Lower leg skin (tissue), 4 donors: ENCODE measurements at regions not wholly inside any gene's neighbourhood (a gene's known extent, or its start where the extent isn't known, plus 50 kb on each side); places are given as distances from the start of the nearest gene placed in this dataset.
"Not testable (repeated sequence)": the region's sequence is repeated elsewhere in the genome, so short reads cannot be mapped to it uniquely, and the experiment has no call there.

Experiments used
- DNase-seq, 2 donors: peaks; one replicate each; pipeline ENCODE4 v3.0.0-alpha.2; 2019; ENCODE audit warnings: low spot score in 2 of 2
- H3K4me3 ChIP-seq: fragments of 200-600 bp; sonication (generic); 2 replicates; pipeline ENCODE4 v1.5.1; 2017; ENCODE audit warnings: mild to moderate bottlenecking, low read depth; ENCODE audit not compliant: poor library complexity, severe bottlenecking
- CTCF ChIP-seq, 3 donors: fragments of 450-650 bp; IDR thresholded peaks; one replicate each; pipeline ENCODE4 v1.5.1; 2016; ENCODE audit warnings: antibody characterized with exemption in 3 of 3, mild to moderate bottlenecking in 3 of 3, moderate library complexity in 2 of 3
- POLR2A ChIP-seq, 2 donors: fragments of 450-650 bp; IDR thresholded peaks; one replicate each; pipeline ENCODE4 v1.6.1; 2016 to 2017; ENCODE audit warnings: antibody characterized with exemption in 2 of 2, mild to moderate bottlenecking in 1 of 2, moderate library complexity in 1 of 2
- WGBS, 2 donors: methylation state at CpG; one replicate each; pipeline ENCODE4 v1.1.5; 2018; 5-methylcytosine and 5-hydroxymethylcytosine counted together
- intact Hi-C: fragments of 100-400 bp; cut with DNase I; formaldehyde crosslinking; loops from one replicate; pipeline ENCODE4 v1.15.0; 2023; ENCODE audit warnings: low total_unique reads

DNA sequence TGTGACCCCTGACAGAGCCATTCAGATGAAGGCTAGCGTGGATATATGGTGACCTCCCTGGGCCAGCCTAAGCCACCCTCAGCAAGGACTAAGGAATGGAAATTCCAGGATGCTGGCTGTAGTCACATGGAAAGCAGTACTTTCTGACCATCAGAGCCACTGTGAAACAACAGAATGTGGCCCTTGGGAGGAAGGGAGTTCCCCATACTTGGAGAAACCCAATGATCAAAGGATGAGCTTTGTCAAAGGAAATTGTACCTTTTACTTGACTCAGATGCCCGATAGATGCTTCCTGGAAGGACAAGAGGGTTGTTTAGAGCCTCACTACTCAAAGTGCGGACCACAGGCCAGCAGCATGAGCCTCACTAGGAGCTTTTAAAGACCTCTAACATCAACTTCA is 484.5 kb upstream of the PROK2 start:
- intact Hi-C loops = no loop called here
- DNase-seq = no peak
- WGBS, 2 donors = 77 to 92% methylated on average over 3 of the region's 3 CpGs
- H3K4me3 ChIP-seq = no peak overlapping the region
- TF ChIP-seq POLR2A (IDR thresholded peaks at IDR 0.05) = no peak
- no peak for TF ChIP-seq CTCF (IDR thresholded peaks at IDR 0.05)

GRCh38 chr3:72266921-72267524 is 482.1 kb upstream of the PROK2 start:
- H3K4me3 ChIP-seq, DNase-seq, intact Hi-C loops: not testable (repeated sequence)
- WGBS, 2 donors = 89 to 91% methylated on average over 7 of the region's 7 CpGs

GRCh38 chr3:72266016-72266370 is 481.0 kb upstream of the PROK2 start:
- TF ChIP-seq CTCF (IDR thresholded peaks at IDR 0.05) = no peak
- no peak for TF ChIP-seq POLR2A (IDR thresholded peaks at IDR 0.05)
- DNase-seq = no peak
- whole genome bisulfite sequencing, 2 donors = 66 to 79% methylated on average over 3 of the region's 3 CpGs
- no peak overlapping the region for H3K4me3 ChIP-seq
- intact Hi-C loops = no loop called here

DNA sequence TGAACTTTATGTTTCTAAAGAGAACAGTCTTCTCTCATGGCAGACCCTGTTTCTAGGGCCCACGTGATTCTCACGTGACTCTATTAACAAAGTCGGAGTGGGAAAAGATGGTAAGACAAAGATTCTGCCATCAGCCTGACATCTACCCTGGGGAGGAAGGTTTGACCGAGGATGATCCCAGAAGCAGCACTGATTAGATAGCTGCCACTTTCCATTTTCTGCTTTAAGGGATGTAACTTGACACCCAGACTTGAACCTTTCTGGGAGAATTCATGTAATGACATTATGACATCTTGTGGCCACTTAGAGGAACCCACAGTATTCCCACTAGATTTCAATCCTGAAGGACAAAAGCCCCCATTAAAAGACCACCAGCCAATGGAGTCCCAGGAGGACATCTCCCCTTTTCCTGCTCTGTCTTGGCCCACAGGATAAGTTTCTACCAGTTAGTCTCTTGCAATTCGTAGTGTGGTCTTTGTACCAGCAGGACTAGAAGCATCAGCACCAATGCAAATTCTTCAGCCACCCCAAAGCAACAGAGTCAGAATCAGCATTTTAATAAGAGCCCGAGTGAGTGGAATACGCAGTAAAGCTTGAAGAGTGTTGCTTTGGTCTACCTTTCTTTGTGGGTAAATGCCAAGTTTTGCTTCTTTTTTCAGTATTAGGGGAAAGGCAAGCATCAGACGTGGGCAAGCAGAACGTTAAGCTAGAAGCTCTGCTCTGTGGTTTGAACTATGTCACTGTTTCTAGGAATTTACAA is 480.5 kb upstream of the PROK2 start:
- 62 to 76% methylated on average over 9 of the region's 9 CpGs for WGBS, 2 donors
- H3K4me3 ChIP-seq = no peak overlapping the region
- DNase-seq = no peak
- no peak for TF ChIP-seq CTCF (IDR thresholded peaks at IDR 0.05)
- intact Hi-C loops = no loop called here

- H3K4me3 ChIP-seq = no peak overlapping the region
- TF ChIP-seq POLR2A (IDR thresholded peaks at IDR 0.05) (no peak), CTCF (IDR thresholded peaks at IDR 0.05) (no peak)
- 74 to 75% methylated on average over 4 of the region's 4 CpGs for WGBS, 2 donors
- intact Hi-C loops = no loop called here
- DNase-seq = no peak
Measured at GRCh38 chr3:72263223-72263990, 478.5 kb upstream of the PROK2 start.

DNA sequence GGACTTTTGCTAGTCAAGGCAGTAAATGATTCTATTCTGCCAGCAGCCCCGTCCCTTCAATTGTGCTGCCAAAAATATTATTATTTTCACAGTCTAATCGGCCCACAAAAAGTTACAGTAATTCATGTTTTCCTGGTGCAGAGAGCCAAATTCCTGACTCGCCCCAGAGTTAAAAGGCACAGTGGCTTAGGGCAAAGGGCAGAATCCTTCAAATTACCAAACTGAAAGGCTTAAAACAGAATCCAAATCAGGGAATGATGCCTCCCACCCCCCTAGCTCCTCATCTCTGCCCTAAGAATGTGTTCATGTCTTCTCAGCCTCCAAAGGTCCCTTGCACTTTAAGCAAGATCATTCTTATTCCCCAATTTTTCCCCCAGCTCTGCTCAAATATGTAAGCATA is 477.8 kb upstream of the PROK2 start:
- H3K4me3 ChIP-seq = no peak overlapping the region
- intact Hi-C loops = no loop called here
- DNase-seq = no peak
- no peak for TF ChIP-seq CTCF (IDR thresholded peaks at IDR 0.05)
- TF ChIP-seq POLR2A (IDR thresholded peaks at IDR 0.05) = no peak
- 12 to 37% methylated on average over 3 of the region's 3 CpGs for WGBS, 2 donors
